ENCODE measurements at regions not wholly inside any gene's neighbourhood (a gene's known extent, or its start where the extent isn't known, plus 50 kb on each side); places are given as distances from the start of the nearest gene placed in this dataset.
A peak's percentile ranks its signal among the peaks of the same experiment; 100 is the strongest.
"Not testable (repeated sequence)": the region's sequence is repeated elsewhere in the genome, so short reads cannot be mapped to it uniquely, and the experiment has no call there.

- H3K27ac ChIP-seq, result no peak overlapping the region
- peaks cover 20% of the 10 kb centered on the region for H3K27me3 ChIP-seq (replicated peaks)
- no peaks in the 10 kb centered on the region for H3K36me3 ChIP-seq
- no peaks in the 10 kb centered on the region for H3K9me3 ChIP-seq (replicated peaks)
- no peak for DNase-seq (ENCODE audit: low read depth in 1 of 2, low spot score in 2 of 2)
- no peak overlapping the region for H3K4me3 ChIP-seq
- H3K4me1 ChIP-seq (replicated peaks), result no peaks in the 10 kb centered on the region
These were observed 75.7 kb upstream of the BNIP2 start for GRCh38 chr15:59764775-59765174.

GRCh38 chr15:59762558-59762957, 73.4 kb upstream of the BNIP2 start:
- Histone ChIP-seq H3K9me3 (replicated peaks) (no peaks in the 10 kb centered on the region), H3K4me1 (replicated peaks) (no peaks in the 10 kb centered on the region), H3K27me3 (replicated peaks) (peaks cover 20% of the 10 kb centered on the region), H3K36me3 (no peaks in the 10 kb centered on the region), H3K27ac (no peak overlapping the region), H3K4me3 (no peak overlapping the region)
- DNase-seq (ENCODE audit: low read depth in 1 of 2, low spot score in 2 of 2), result no peak

GRCh38 chr15:59760256-59760655, 71.1 kb upstream of the BNIP2 start:
- H3K27me3 ChIP-seq (replicated peaks), result peaks cover 17% of the 10 kb centered on the region

GRCh38 chr15:59751552-59752413, 62.7 kb upstream of the BNIP2 start:
- peak in 1 of 2 experiments; percentile 10 for DNase-seq (ENCODE audit: low read depth in 1 of 2, low spot score in 2 of 2)
- Histone ChIP-seq H3K27me3 (replicated peaks) (peaks cover 18% of the 10 kb centered on the region), H3K27ac (no peak overlapping the region), H3K4me3 (no peak overlapping the region), H3K36me3 (no peaks in the 10 kb centered on the region), H3K4me1 (replicated peaks) (no peaks in the 10 kb centered on the region), H3K9me3 (replicated peaks) (no peaks in the 10 kb centered on the region)

More at GRCh38 chr15:59760256-59760655, 71.1 kb upstream of the BNIP2 start:
- not testable (repeated sequence) for DNase-seq (ENCODE audit: low read depth in 1 of 2, low spot score in 2 of 2); H3K27ac ChIP-seq; H3K36me3 ChIP-seq; H3K4me1 ChIP-seq (replicated peaks); H3K9me3 ChIP-seq (replicated peaks); H3K4me3 ChIP-seq

GRCh38 chr15:59746777-59747176, 57.7 kb upstream of the BNIP2 start:
- DNase-seq (ENCODE audit: low read depth in 1 of 2, low spot score in 2 of 2), result no peak
- no peak overlapping the region for H3K27ac ChIP-seq
- H3K9me3 ChIP-seq (replicated peaks), result no peaks in the 10 kb centered on the region
- H3K27me3 ChIP-seq (replicated peaks), result peaks cover 7% of the 10 kb centered on the region; the same call in 1 of the 2 replicates
- no peaks in the 10 kb centered on the region for H3K4me1 ChIP-seq (replicated peaks)
- H3K4me3 ChIP-seq, result no peak overlapping the region
- H3K36me3 ChIP-seq, result no peaks in the 10 kb centered on the region

GRCh38 chr15:59741274-59741906, 52.3 kb upstream of the BNIP2 start:
- no peak overlapping the region for H3K4me3 ChIP-seq
- DNase-seq (ENCODE audit: low read depth in 1 of 2, low spot score in 2 of 2), result no peak
- H3K9me3 ChIP-seq (replicated peaks), result no peaks in the 10 kb centered on the region

GRCh38 chr15:59739557-59740186, 50.6 kb upstream of the BNIP2 start:
- DNase-seq (ENCODE audit: low read depth in 1 of 2, low spot score in 2 of 2), result no peak
- Histone ChIP-seq H3K9me3 (replicated peaks) (no peaks in the 10 kb centered on the region), H3K4me1 (replicated peaks) (no peaks in the 10 kb centered on the region), H3K36me3 (no peaks in the 10 kb centered on the region), H3K27me3 (replicated peaks) (no peaks in the 10 kb centered on the region), H3K4me3 (no peak overlapping the region), H3K27ac (no peak overlapping the region)

More at GRCh38 chr15:59741274-59741906, 52.3 kb upstream of the BNIP2 start:
- no peaks in the 10 kb centered on the region for H3K36me3 ChIP-seq
- H3K27me3 ChIP-seq (replicated peaks), result no peaks in the 10 kb centered on the region
- no peaks in the 10 kb centered on the region for H3K4me1 ChIP-seq (replicated peaks)
- H3K27ac ChIP-seq, result no peak overlapping the region

All from SJSA1 (cell line).